Left lobe of liver (tissue), 2 donors: ENCODE measurements at regions not wholly inside any gene's neighbourhood (a gene's known extent, or its start where the extent isn't known, plus 50 kb on each side); places are given as distances from the start of the nearest gene placed in this dataset.

ENCODE experiments used
- ATAC-seq: fragments of 200-7000 bp; cut with Tn5 transposase; one replicate; pipeline ENCODE4 v1.9.1; 2020; ENCODE audit warnings: mild to moderate bottlenecking, moderate library complexity
- DNase-seq: peaks from one replicate; pipeline ENCODE4 v3.0.0-alpha.2; 2020; ENCODE audit warnings: low spot score
- donor health status: DM: no; HTN: no; CAD: no; lungs with moderate emphysema.
- donor health status: DM: no; HTN: yes; CAD: no.

DNA sequence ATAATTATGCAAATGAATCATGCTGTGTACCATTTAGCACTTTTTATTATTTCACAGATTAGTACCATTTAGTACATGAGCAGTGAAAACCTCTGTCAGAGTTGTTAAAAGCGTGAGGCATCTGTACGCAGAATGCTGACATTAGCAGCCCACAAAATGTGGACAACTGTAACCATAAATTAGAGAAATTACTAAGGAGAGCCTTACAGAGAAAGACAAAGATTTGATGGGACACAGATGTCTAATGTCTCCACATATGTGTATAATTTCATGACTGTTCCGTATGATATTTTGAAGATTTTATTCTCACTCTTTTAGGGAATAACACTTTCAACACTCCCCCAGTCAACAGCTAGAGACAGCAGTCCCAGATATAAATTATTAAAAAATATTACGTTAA lies 414.0 kb upstream of the ANKRD30A start:
- ATAC-seq, result no peak
- no peak for DNase-seq

DNA sequence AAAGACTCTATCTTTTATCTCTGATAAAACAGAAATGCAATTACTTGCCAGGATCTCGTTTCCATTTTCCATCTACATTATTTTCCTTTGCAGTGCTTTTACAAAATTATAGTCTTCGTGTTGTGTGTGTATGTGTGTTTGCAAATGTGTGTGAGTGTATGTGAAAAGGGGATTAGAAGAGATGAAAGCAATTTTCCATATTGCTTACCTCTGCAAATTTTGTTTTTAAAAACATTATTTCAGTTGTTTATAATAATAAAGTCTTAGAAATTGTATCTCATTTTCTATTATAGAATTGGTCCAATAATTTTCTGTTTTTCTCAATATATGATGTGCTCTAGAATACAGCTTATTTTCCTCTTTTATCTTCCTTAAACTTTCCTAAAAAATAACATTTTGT lies 421.3 kb upstream of the ANKRD30A start:
- DNase-seq, result no peak
- no peak for ATAC-seq

GRCh38 chr10:36703179-36703578 lies 422.2 kb upstream of the ANKRD30A start:
- ATAC-seq (no peak), DNase-seq (no peak)

DNA sequence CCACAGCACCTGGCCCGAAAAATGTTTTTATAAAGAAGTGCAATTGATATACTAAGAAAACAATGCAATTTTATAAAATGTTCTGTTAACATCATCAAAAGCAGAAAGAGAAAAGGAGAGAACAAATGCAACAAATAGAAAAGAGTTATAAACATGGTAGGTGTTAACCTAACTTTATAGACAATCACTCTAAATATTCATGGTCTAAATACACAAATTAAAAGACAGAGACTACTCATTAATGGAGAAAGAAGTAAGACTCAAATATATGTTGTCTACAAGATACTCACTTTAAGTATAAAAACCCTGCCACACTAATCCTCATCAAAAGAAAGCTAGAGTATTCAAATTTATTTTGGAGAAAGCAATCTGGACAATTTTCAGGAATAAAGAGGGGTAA lies 425.3 kb upstream of the ANKRD30A start:
- DNase-seq (no peak), ATAC-seq (no peak)

DNA sequence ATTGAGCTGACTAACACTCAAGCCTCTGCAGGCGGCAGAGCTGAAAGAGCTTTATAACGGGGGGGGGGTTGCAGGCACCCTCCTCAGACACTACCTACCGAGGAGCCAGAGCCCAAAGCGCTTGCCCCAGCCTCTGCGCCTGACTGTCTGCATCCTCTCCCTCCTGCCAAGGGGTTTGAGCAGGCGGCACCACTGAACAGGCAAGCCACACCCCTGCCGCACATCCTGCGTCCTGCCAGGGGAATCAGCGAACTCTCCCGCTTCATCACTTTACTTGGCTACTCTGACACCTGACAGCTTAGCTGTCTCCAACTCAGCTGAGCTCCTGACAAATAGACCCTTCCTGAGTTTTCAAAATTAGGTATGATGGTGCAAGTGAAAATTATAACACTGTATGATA lies 432.6 kb upstream of the ANKRD30A start:
- ATAC-seq (no peak), DNase-seq (no peak)

DNA sequence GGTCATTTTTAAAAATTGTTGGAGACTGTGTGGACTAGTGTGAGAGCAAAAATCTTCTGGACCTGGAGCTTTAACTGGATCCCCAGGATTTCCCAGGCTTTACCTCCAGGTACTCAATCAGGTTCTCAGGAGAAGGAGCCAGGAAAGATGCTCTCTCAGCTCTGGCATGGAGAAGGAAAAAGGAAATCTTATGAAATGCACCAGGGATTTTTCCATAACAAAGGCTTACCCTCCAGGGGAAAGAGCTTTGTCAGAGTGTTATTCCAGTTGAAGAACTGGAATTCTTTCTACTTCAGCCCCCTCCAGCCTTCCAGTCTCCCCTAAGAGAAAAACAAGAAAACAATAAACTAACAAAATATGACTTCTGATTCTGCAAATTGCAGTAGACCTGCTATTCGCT lies 436.7 kb upstream of the ANKRD30A start:
- ATAC-seq (no peak), DNase-seq (no peak)

DNA sequence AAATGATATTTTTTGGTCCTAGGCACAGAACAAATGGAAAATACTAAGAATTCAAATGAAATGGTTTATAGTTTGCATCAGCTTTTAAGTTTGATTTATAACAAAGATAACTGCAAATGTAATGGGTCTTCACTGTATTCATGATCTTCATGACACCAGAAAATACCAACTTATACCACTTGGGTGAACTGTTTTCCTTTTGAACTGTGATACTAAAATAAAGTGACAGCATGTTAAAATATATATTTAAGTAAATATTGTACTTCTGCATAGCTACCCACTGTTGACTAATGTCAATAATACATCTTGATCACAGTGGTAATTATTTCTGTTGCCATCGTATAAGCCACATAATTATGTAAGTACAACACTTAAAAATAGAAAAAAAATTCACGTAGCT lies 442.0 kb upstream of the ANKRD30A start:
- ATAC-seq (no peak), DNase-seq (no peak)

GRCh38 chr10:36681751-36682632 lies 443.4 kb upstream of the ANKRD30A start:
- DNase-seq (no peak), ATAC-seq (no peak)

DNA sequence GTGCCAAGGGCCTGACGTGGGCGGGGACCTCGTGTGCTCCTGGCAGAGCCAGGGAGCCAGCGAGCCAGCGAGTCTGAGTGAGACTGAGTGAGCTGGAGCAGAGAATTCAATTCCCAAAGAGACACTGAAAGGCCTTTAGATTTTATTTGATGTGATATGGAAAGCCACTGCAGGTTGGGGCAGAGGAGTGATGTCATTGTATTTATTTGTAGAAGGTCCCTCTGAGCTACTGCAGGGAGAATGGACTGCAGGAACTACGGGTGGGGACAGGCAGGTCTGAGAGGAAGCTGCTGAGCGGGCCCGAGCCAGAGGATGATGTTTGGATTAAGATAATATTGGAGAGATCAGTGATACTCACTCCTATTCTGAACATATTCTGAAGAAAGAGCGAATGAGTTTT lies 445.8 kb upstream of the ANKRD30A start:
- DNase-seq, result no peak
- ATAC-seq, result no peak

DNA sequence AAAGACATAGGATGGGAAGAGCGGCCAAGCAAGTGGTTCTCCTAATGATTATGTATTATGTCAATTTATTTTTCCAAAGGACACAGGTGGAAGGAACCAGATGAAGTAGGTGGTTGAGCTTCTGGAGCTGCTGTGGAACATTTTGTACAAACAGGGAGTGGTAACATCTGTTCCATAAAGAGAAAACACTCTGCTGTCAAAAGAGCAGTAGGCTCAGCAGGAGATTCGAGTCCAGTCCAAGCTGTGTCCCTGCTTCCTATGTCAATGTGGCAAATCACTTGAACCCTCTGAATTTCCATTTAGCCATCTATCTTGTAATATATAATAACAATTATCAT lies 448.0 kb upstream of the ANKRD30A start:
- DNase-seq (no peak), ATAC-seq (no peak)

DNA sequence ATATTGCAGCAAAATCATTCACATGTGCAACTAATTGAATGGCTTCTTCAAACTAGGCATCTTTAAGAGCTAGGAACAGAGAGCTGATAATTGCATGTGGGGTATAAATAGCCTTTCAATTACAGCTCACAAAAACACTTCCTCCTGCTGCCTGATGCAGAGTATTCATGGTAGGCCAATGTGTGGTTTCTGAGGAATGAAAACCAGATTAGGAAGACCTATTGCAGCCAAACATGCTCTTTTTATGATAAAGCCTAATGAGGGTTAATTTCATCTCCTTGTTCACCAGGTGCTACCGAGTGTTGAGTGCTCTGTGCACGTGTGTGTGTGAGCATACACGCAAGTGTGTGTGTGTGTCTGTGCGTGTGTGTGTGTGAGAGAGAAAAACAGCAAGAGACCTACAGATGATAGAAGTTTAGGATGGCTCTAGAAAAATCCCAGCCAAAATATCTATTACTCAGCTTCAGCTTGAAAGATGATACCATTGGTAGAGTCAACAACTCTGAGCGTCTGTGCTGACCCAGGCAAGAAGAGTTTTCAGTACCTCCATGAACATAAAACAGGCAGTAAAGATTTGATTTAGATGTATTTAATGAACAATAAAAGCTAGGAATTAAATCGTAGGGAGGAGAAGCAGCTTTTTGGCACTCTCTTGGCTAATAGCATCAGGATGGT lies 448.5 kb upstream of the ANKRD30A start:
- ATAC-seq (no peak), DNase-seq (no peak)

- ATAC-seq, result no peak
- no peak for DNase-seq
Observed at GRCh38 chr10:36676321-36676720, 449.1 kb upstream of the ANKRD30A start.

- DNase-seq, result no peak
- ATAC-seq, result no peak
Observed at GRCh38 chr10:36675458-36675880, 449.9 kb upstream of the ANKRD30A start.

- DNase-seq (no peak), ATAC-seq (no peak)
Observed at GRCh38 chr10:36671607-36672006, 453.8 kb upstream of the ANKRD30A start.

GRCh38 chr10:36670621-36671402 lies 454.6 kb upstream of the ANKRD30A start:
- ATAC-seq (no peak), DNase-seq (no peak)

- DNase-seq, result no peak
- ATAC-seq, result no peak
Observed at GRCh38 chr10:36669615-36670352, 455.6 kb upstream of the ANKRD30A start.

DNA sequence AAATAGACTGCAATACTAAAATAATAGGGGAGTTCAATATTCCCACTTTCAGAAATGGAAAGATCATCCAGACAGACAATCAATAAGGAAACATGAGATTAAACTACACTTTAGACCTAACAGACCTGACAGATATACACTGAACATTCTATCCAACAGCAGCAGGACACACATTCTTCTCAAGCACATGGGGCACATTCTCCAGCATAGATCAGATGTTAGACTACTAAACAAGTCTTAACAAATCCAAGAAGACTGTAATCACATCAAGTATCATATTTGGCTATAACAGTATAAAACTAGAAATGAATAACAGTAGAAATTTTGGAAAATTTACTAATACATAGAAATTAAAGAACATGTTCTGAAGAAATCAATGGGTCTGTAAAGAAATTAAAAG lies 458.9 kb upstream of the ANKRD30A start:
- ATAC-seq (no peak), DNase-seq (no peak)

- ATAC-seq, result no peak
- DNase-seq, result no peak
Observed at GRCh38 chr10:36662571-36662970, 462.8 kb upstream of the ANKRD30A start.

- ATAC-seq, result no peak
- no peak for DNase-seq
Observed at GRCh38 chr10:36650274-36650673, 475.1 kb upstream of the ANKRD30A start.

- no peak for ATAC-seq
Observed at GRCh38 chr10:36647540-36647939, 477.9 kb upstream of the ANKRD30A start.

DNA sequence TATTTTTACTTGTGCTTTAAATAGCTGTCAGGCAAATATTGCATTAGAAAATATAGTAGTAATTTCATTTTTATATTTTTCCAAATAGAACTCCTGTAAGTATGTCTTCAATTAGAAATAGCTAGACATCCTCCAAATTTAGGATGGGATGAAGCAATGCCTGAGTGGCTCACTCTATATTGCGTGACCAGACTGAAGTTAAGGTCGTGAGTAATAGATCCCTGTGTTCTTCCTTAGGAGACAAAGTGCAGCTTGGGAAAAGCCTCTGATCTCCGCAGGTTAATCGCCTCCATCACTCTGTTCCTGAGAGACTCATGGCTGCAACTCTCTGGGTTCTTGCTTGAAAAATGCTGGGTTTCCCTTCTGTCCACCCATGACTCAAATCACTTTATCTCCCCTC lies 484.8 kb upstream of the ANKRD30A start:
- DNase-seq, result no peak
- ATAC-seq, result no peak

More at GRCh38 chr10:36647540-36647939, 477.9 kb upstream of the ANKRD30A start:
- DNase-seq, result no peak
